HL-60/S4 treated with phorbol 12-myristate 13-acetate at 8.2 ng/mL for 4 days and 3 days (cell line): ENCODE measurements at regions not wholly inside any gene's neighbourhood (a gene's known extent, or its start where the extent isn't known, plus 50 kb on each side); places are given as distances from the start of the nearest gene placed in this dataset.
"Not testable (repeated sequence)": the region's sequence is repeated elsewhere in the genome, so short reads cannot be mapped to it uniquely, and the experiment has no call there.

Source experiments
- in situ Hi-C: fragments of 300-500 bp; cut with MboI; formaldehyde crosslinking; loops from 2 replicates; pipeline ENCODE4 v1.15.0; 2022; ENCODE audit warnings: low sequenced_read_pairs

- in situ Hi-C loops, result not testable (repeated sequence)
These were observed 344.5 kb downstream of the NYAP2 start for GRCh38 chr2:225743996-225744395.

GRCh38 chr2:225742487-225742886, 343.0 kb downstream of the NYAP2 start:
- in situ Hi-C loops, result no loop called here

- in situ Hi-C loops, result no loop called here
These were observed 340.6 kb downstream of the NYAP2 start for GRCh38 chr2:225740086-225740485.

GRCh38 chr2:225739328-225739727, 339.8 kb downstream of the NYAP2 start:
- in situ Hi-C loops, result no loop called here

GRCh38 chr2:225738735-225739134, 339.2 kb downstream of the NYAP2 start:
- in situ Hi-C loops, result no loop called here

- in situ Hi-C loops, result no loop called here
These were observed 338.0 kb downstream of the NYAP2 start for GRCh38 chr2:225737556-225737955.

GRCh38 chr2:225735844-225736243, 336.3 kb downstream of the NYAP2 start:
- in situ Hi-C loops, result no loop called here

GRCh38 chr2:225725726-225726125, 326.2 kb downstream of the NYAP2 start:
- in situ Hi-C loops, result no loop called here
